ENCODE measurements at regions not wholly inside any gene's neighbourhood (a gene's known extent, or its start where the extent isn't known, plus 50 kb on each side); places are given as distances from the start of the nearest gene placed in this dataset.

GRCh38 chr12:4086481-4086880 lies 187.1 kb upstream of the CCND2 start:
- H3K9me3 ChIP-seq = no peaks in the 10 kb centered on the region
- no peak overlapping the region for H3K4me3 ChIP-seq
- DNase-seq = no peak
- no peak overlapping the region for H3K27ac ChIP-seq
- no peaks in the 10 kb centered on the region for H3K27me3 ChIP-seq (ENCODE audit: low read depth)
- H3K4me1 ChIP-seq = no peaks in the 10 kb centered on the region
- H3K36me3 ChIP-seq = no peaks in the 10 kb centered on the region
- intact Hi-C loops (cut with DNase I) = no loop called here
- TF ChIP-seq, protein P1, sequence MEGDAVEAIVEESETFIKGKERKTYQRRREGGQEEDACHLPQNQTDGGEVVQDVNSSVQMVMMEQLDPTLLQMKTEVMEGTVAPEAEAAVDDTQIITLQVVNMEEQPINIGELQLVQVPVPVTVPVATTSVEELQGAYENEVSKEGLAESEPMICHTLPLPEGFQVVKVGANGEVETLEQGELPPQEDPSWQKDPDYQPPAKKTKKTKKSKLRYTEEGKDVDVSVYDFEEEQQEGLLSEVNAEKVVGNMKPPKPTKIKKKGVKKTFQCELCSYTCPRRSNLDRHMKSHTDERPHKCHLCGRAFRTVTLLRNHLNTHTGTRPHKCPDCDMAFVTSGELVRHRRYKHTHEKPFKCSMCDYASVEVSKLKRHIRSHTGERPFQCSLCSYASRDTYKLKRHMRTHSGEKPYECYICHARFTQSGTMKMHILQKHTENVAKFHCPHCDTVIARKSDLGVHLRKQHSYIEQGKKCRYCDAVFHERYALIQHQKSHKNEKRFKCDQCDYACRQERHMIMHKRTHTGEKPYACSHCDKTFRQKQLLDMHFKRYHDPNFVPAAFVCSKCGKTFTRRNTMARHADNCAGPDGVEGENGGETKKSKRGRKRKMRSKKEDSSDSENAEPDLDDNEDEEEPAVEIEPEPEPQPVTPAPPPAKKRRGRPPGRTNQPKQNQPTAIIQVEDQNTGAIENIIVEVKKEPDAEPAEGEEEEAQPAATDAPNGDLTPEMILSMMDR (IDR thresholded peaks at IDR 0.05) = no peak
- ATAC-seq = no peak

- no peaks in the 10 kb centered on the region for H3K4me1 ChIP-seq
- intact Hi-C loops (cut with DNase I) = no loop called here
- DNase-seq (no peak), ATAC-seq (peak; percentile 12 to 72)
- no peak overlapping the region for H3K27ac ChIP-seq
- no peaks in the 10 kb centered on the region for H3K27me3 ChIP-seq (ENCODE audit: low read depth)
- TF ChIP-seq, protein P1 (IDR thresholded peaks at IDR 0.05) = no peak
- H3K4me3 ChIP-seq = no peak overlapping the region
- H3K36me3 ChIP-seq = no peaks in the 10 kb centered on the region
- H3K9me3 ChIP-seq = no peaks in the 10 kb centered on the region
Observed at GRCh38 chr12:4084573-4084972, 189.0 kb upstream of the CCND2 start.

- ATAC-seq (no peak), DNase-seq (no peak)
- H3K27ac ChIP-seq = no peak overlapping the region
- H3K4me1 ChIP-seq = no peaks in the 10 kb centered on the region
- no peaks in the 10 kb centered on the region for H3K27me3 ChIP-seq (ENCODE audit: low read depth)
- intact Hi-C loops (cut with DNase I) = no loop called here
- no peak overlapping the region for H3K4me3 ChIP-seq
- no peaks in the 10 kb centered on the region for H3K36me3 ChIP-seq
- TF ChIP-seq, protein P1 (IDR thresholded peaks at IDR 0.05) = no peak
- no peaks in the 10 kb centered on the region for H3K9me3 ChIP-seq
Observed at GRCh38 chr12:4082809-4083403, 190.7 kb upstream of the CCND2 start.

- H3K4me1 ChIP-seq = no peaks in the 10 kb centered on the region
- no peaks in the 10 kb centered on the region for H3K36me3 ChIP-seq
- no peak overlapping the region for H3K27ac ChIP-seq
- intact Hi-C loops (cut with DNase I) = no loop called here
- TF ChIP-seq, protein P1 (IDR thresholded peaks at IDR 0.05) = no peak
- no peaks in the 10 kb centered on the region for H3K27me3 ChIP-seq (ENCODE audit: low read depth)
- no peak overlapping the region for H3K4me3 ChIP-seq
- no peaks in the 10 kb centered on the region for H3K9me3 ChIP-seq
- DNase-seq (no peak), ATAC-seq (peak; percentile 38 to 50)
Observed at GRCh38 chr12:4080213-4080612, 193.3 kb upstream of the CCND2 start.

DNA sequence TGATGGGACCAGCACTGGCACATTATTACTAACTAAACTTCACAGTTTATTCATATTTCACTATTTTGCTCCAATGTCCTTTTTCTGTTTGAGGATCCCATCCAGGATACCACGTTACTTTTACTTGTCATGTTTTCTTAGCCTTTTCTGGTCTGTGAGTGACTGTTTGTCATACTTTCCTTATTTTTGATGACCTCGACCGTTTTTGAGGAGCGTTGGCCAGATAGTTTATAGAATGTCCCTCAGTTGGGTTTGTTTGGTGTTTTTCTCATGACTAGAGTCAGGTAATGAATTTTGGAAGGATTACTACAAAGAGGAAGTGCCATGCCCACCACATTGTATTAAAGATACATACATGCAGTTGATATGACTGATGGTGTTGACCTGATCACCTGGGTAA lies 199.4 kb upstream of the CCND2 start:
- ATAC-seq = no peak
- Histone ChIP-seq H3K27ac (no peak overlapping the region), H3K4me1 (no peaks in the 10 kb centered on the region), H3K4me3 (no peak overlapping the region), H3K36me3 (no peaks in the 10 kb centered on the region), H3K9me3 (no peaks in the 10 kb centered on the region), H3K27me3 (ENCODE audit: low read depth) (no peaks in the 10 kb centered on the region)
- intact Hi-C loops (cut with DNase I) = no loop called here
- DNase-seq = no peak
- TF ChIP-seq, protein P1 (IDR thresholded peaks at IDR 0.05) = no peak

- TF ChIP-seq, protein P1 (IDR thresholded peaks at IDR 0.05) = no peak
- peak overlapping the region; percentile 34 for H3K27ac ChIP-seq
- intact Hi-C loops (cut with DNase I) = no loop called here
- no peak overlapping the region for H3K4me3 ChIP-seq
- H3K9me3 ChIP-seq = no peaks in the 10 kb centered on the region
- DNase-seq = no peak
- no peaks in the 10 kb centered on the region for H3K4me1 ChIP-seq
- no peaks in the 10 kb centered on the region for H3K36me3 ChIP-seq
- ATAC-seq = no peak
- H3K27me3 ChIP-seq (ENCODE audit: low read depth) = no peaks in the 10 kb centered on the region
Observed at GRCh38 chr12:4069670-4070010, 196.4 kb upstream of the PARP11 start.
